ENCODE measurements at regions not wholly inside any gene's neighbourhood (a gene's known extent, or its start where the extent isn't known, plus 50 kb on each side); places are given as distances from the start of the nearest gene placed in this dataset.

DNA sequence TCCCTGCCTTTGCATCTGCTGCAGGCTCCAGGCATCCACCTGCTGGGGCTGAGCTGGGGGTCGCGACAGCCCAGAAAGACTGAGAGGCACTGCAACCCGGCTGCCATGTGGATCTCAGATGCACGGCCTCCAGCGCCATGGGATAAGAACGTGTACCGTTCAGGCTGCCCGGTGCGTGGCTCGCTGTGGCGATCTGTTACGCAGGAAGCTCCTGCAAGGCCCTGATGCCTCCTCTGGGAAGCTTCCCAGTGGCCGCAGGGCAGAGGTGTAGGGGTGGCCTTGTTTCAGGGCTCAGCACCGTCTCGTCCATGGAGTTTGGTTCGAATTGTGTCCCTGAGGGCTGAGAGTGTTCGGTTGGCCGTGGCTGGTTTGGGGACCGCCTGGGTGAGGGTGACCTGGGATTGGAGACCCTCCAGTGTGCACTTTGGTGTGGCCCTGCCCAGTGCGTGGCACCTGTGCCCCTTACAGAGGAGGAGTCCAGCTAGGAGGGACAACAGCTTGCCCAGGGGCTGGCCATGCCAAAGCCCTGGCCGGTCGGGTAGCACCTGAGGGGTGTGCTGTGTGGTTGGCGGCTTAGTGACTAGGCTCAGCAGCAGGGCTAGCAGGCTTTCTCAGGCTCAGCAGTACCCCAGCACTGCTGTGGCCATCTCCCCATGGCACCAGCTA lies 1184.5 kb downstream of the BRD1 start:
- Mint-ChIP-seq H3K27me3 (no peaks in the 10 kb centered on the region), H3K4me3 (no peak overlapping the region), H3K4me1 (no peaks in the 10 kb centered on the region), H3K27ac (no peak overlapping the region), H3K9me3 (no peaks in the 10 kb centered on the region), H3K36me3 (ENCODE audit: low read depth) (no peaks in the 10 kb centered on the region)
- no peak for DNase-seq
- CTCF ChIA-PET = no interaction called here
- POLR2A ChIA-PET = no interaction called here

DNA sequence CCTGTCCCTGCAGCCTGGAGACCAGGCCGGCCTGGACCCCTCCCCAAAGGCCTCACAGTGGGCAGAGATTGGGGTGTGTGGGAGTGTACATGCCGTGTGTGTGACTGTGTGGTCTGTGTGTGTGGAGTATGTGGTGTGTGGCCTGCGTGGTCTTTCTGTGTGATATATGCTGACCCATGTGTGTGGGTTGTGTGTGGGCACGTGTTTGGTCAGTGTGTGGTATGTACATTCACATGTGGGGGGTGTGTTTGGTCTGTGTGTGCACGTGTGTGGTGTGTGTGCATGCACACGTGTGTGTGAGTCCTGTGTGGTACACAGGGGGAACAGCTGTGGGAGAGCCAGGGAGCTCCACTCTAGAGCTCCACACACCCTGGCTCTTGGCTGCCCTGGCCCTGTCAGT lies 1185.1 kb downstream of the BRD1 start:
- Mint-ChIP-seq H3K27ac (no peak overlapping the region), H3K4me1 (no peaks in the 10 kb centered on the region), H3K4me3 (no peak overlapping the region), H3K9me3 (no peaks in the 10 kb centered on the region), H3K36me3 (ENCODE audit: low read depth) (no peaks in the 10 kb centered on the region), H3K27me3 (no peaks in the 10 kb centered on the region)
- DNase-seq = no peak
- ChIA-PET CTCF (no interaction called here), POLR2A (no interaction called here)

DNA sequence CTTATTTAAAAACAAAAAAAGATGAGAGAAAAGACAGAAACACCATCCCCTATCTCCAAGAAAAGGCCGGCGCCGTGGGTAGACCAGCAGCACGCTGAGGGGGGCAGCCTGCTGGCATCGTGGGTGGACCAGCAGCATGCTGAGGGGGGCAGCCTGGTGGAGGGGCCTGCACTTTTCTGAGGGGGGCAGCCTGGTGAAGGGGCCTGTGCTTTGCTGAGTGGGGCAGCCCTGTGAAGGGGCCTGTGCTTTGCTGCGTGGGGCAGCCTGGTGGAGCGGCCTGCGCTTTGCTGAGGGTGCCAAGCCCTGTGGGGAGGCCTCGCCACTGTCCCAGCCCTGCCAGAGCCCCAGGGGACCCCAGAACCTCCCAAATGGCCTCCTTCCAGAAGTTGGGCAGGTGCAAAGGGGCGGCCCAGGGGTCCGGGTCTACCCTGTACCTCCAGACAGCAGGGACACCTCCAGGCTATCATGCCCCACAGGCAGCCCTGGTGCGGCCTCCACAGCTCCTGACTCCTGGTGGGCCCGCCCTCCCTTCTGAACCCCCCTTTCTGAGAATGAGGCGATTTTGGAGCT lies 1185.7 kb downstream of the BRD1 start:
- Mint-ChIP-seq H3K4me3 (no peak overlapping the region), H3K27ac (no peak overlapping the region), H3K27me3 (no peaks in the 10 kb centered on the region), H3K9me3 (no peaks in the 10 kb centered on the region), H3K4me1 (no peaks in the 10 kb centered on the region), H3K36me3 (ENCODE audit: low read depth) (no peaks in the 10 kb centered on the region)
- DNase-seq = no peak
- POLR2A ChIA-PET = no interaction called here
- CTCF ChIA-PET = no interaction called here

DNA sequence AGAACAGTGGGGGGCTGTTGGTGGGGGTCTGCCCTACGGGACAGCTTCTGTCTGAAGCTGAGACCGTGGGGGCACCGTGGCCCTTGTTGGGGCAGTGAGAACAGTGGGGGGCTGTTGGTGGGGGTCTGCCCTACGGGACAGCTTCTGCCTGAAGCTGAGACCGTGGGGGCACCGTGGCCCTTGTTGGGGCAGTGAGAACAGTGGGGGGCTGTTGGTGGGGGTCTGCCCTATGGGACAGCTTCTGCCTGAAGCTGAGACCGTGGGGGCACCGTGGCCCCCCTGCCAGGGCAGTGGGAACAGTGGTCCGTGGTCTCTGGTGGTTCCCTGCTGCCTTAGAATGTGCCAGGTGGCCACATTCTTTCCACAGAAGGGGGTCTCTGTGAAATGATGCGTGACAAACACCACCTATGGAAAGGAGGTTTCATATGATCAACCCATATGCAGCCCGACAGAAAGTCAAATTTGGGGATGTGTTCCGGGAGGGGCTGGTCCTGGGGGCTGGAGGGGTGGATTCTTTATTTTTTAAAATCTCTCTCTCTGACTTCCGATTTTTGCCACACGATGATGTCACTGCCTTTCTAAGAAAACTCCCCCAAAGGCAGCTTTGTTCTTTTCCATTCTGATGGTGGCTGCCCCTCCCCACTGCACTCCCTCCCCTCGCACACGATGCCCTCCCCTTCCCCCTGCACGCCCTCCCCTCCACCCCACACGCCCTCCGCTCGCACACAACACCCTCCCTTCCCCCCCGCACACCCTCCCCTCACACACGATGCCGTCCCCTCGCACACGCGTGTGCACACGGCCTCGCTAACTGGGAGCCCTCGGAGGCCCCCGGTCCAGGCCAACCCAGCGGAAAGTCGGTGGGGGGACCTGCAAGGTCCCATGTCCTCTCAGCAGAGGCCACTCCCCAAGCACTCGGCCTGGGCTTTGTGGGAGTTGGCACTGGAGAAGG lies 1186.5 kb downstream of the BRD1 start:
- Mint-ChIP-seq H3K36me3 (ENCODE audit: low read depth) (no peaks in the 10 kb centered on the region), H3K4me1 (no peaks in the 10 kb centered on the region), H3K9me3 (no peaks in the 10 kb centered on the region), H3K27me3 (no peaks in the 10 kb centered on the region), H3K27ac (no peak overlapping the region), H3K4me3 (no peak overlapping the region)
- DNase-seq = no peak
- ChIA-PET POLR2A (no interaction called here), CTCF (no interaction called here)

DNA sequence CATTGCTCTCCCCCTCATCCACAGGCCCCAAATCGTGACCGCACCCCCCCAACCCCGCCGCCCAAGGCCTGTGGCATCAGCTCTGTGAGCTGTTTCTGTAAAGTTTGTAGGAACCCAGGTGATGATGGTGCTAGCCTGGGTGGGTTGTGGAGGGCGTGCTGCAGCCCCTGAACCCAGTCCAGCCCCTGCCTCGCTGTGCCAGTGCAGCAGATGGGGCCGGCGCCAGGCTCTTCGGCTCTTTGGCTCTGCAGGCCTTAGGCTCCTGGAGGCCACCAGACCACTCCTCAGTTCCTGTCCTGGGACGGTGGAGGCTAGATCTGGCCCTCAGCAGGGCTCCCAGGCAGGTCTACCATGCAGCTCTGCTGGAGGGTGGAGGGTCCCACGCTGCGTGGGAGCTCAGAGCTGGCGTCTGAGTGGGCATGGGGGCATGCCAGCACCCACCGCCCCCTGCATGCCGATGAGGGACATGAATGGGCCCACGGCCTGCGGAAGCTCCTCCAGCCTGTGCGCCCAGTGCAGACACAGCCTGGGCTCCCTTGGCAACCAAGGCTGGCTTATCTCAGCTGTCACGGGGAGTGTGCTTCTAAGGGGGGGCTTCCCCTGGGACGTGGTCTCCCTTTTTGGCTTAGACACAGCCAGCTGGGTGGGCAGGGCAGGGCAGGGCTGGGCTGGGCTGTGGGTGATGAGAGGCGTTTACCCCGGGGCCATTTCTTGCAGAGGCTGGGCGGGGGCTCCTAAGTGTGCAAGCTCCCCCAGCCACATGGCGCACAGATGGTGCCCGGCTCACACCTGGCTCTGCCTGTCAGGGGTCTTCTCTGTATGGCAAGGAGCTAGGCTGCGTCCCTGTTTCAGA lies 1187.6 kb downstream of the BRD1 start:
- ChIA-PET CTCF (no interaction called here), POLR2A (no interaction called here)
- DNase-seq = no peak
- Mint-ChIP-seq H3K36me3 (ENCODE audit: low read depth) (no peaks in the 10 kb centered on the region), H3K27me3 (no peaks in the 10 kb centered on the region), H3K4me1 (peaks cover 2% of the 10 kb centered on the region), H3K4me3 (no peak overlapping the region), H3K27ac (no peak overlapping the region), H3K9me3 (no peaks in the 10 kb centered on the region)

DNA sequence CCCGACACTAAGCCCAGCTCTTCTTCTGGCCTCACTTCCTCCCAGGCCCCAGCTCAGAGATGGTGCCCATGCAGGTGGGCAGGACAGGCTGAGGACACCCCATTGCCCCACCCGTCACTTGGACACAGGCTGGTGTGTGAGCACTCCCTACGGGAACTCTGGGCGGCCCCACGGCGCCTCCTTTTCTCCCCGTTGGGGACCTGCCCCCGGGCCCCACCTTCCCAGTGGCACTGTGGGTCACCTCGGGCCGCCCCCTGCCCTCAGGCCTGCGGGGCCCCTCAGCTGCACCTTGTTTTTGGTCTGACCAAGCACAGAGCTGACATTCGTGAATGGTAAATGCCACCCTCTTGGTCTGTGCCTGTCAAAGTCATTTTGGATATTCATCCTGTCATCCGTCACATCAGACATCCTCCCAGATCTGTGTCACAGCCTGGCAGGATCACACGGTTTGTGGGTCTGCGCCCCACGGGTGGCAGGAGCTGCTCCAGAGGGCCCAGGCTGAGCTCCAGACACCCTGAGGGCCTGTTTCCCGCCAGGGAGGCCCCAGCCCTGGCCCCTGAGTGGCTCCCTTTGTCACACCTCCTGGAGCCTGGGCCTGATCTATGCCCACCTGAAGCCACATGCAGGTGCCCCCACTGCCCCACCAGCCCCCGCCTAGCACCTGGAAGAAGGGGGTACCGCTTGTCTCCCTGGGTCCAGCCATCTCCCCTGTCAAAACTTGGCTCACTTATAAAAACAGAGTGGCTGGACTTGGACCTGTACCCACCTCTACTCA lies 1188.5 kb downstream of the BRD1 start:
- no peak for DNase-seq
- Mint-ChIP-seq H3K4me1 (peaks cover 2% of the 10 kb centered on the region), H3K36me3 (ENCODE audit: low read depth) (no peaks in the 10 kb centered on the region), H3K27me3 (no peaks in the 10 kb centered on the region), H3K27ac (no peak overlapping the region), H3K4me3 (no peak overlapping the region), H3K9me3 (no peaks in the 10 kb centered on the region)
- ChIA-PET POLR2A (no interaction called here), CTCF (no interaction called here)

DNA sequence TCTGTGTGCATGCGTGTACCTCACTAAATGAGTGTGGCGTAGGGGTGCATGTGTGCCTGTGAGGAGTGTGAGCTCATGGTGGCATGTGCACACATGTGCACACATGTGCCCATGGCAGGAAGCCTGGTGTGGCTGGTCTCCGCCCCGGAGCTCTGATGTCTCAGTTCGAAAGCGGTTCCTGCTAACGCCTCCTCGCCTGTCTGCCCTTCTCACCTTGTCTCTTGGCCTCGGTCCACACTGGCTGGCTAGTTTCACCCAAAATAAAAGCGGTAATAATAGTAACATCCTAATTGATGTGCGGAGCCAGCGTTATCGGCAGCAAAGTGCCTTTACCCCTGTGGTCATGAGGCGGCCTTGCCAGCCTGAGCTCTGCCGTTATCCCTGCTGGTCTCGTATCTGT lies 1190.4 kb downstream of the BRD1 start:
- CTCF ChIA-PET = no interaction called here

DNA sequence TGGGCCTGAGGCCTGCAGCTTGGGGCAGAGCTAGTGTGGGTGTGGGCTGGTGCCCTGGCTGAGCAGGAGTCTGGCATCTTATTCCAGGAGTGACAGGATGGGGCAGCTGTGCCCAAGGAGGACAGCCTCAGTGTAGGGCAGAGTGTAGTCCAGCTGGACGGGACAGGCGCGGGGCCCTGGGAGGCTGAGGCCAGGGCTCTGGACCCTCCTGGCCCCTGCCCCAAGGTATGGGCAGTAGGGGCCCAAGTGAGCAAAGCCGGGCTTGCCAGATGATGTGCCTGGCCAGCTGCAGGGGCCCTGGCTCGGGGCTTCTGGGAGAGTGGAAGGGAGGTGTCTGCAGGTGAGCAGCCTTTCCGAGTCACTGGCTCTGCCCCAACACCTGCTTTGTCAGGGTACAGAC lies 1190.9 kb downstream of the BRD1 start:
- Mint-ChIP-seq H3K4me3 (no peak overlapping the region), H3K4me1 (peaks cover 2% of the 10 kb centered on the region), H3K36me3 (ENCODE audit: low read depth) (no peaks in the 10 kb centered on the region), H3K27ac (no peak overlapping the region), H3K27me3 (no peaks in the 10 kb centered on the region), H3K9me3 (no peaks in the 10 kb centered on the region)
- CTCF ChIA-PET = no interaction called here
- DNase-seq = no peak
- POLR2A ChIA-PET = no interaction called here

More for the DNA sequence above, 1190.4 kb downstream of the BRD1 start:
- no peak for DNase-seq
- Mint-ChIP-seq H3K4me3 (no peak overlapping the region), H3K36me3 (ENCODE audit: low read depth) (no peaks in the 10 kb centered on the region), H3K4me1 (peaks cover 2% of the 10 kb centered on the region), H3K27me3 (no peaks in the 10 kb centered on the region), H3K27ac (no peak overlapping the region), H3K9me3 (no peaks in the 10 kb centered on the region)
- POLR2A ChIA-PET = no interaction called here

DNA sequence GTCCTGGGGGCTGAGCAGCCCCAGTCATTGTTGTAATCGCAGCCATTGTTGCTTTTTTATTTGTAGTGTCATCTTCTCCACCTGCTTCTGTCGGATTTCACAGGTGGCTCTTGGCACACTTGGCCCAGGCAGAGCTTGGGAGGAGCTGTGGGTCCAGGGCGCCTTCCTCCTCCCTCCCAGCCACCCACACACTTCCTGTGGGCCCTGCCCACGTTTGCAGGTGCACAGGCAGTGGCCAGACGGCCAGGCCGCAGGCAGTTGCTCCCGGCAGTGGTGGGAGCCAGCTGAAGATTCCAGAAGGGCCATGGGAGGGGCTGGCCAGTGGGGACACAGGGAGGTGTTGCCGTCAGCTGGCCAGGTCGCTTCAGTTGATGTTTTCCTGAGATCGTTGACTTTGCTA lies 1191.9 kb downstream of the BRD1 start:
- ChIA-PET CTCF (no interaction called here), POLR2A (no interaction called here)
- H3K4me1 Mint-ChIP-seq = peaks cover 2% of the 10 kb centered on the region
- DNase-seq = no peak
- no peaks in the 10 kb centered on the region for H3K36me3 Mint-ChIP-seq (ENCODE audit: low read depth)
- no peaks in the 10 kb centered on the region for H3K9me3 Mint-ChIP-seq
- H3K4me3 Mint-ChIP-seq = no peak overlapping the region
- no peaks in the 10 kb centered on the region for H3K27me3 Mint-ChIP-seq
- no peak overlapping the region for H3K27ac Mint-ChIP-seq

DNA sequence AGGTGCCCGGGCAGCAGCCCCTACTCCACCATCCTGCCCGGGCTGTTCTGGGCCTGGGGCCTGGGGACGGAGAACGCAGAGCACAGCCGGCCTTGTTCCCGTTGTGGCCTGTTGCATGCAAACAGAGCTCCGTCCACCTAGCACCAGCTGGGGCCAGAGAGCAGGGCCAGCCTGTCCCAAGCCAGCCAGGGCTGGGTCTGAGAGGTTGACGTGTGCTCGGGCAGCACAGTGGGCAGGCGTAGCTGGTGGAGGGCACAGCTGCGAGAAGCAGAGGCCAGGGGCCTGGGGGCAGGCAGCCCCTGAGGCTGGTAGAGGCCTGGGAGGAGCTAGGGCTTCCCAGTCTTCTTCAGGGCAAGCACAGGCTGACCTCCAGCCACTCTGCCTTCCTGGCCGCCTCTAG lies 1192.6 kb downstream of the BRD1 start:
- Mint-ChIP-seq H3K27me3 (no peaks in the 10 kb centered on the region), H3K9me3 (no peaks in the 10 kb centered on the region), H3K27ac (no peak overlapping the region), H3K36me3 (ENCODE audit: low read depth) (no peaks in the 10 kb centered on the region), H3K4me3 (no peak overlapping the region), H3K4me1 (peaks cover 2% of the 10 kb centered on the region)
- ChIA-PET CTCF (no interaction called here), POLR2A (no interaction called here)
- no peak for DNase-seq

DNA sequence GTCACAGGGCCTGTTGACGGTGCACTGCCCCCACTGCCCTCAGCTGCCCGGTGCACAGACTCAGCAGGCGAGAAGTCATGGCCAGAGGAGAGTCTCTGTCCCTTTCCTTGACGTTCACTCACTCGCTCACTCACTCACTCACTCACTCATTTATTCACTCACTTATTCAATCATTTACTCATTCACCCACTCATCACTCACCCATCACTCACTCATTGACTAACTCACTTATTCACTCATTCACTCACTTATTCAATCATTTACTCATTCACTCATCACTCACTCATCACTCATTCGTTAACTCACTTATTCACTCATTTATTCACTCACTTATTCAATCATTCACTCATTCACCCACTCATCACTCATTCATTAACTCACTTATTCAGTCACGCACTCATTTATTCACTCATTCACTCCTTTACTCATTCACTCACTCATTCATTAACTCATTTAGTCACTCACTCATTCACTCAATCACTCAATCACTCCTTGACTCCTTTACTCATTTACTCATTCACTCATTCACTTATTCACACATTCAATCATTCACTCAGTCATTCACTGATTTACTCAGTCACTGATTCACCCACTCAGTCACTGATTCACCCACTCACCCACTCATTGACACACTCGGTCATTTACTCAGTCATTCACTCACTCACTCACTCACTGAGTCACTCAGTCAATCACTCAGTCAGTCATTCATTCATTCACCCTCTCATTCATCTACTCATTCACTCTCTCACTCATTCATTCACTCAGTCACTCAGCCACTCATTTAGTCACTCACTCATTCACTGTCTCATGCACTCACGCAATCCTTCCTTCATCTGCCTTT lies 1193.5 kb downstream of the BRD1 start:
- no peak for DNase-seq
- peaks cover 2% of the 10 kb centered on the region for H3K4me1 Mint-ChIP-seq
- ChIA-PET POLR2A (no interaction called here), CTCF (interaction anchor here (0.6 kb wide), 1 partner anchor 101 kb away, joined by 3 read pairs; no protein-coding TSS in a partner anchor)
- no peaks in the 10 kb centered on the region for H3K36me3 Mint-ChIP-seq (ENCODE audit: low read depth)
- no peaks in the 10 kb centered on the region for H3K9me3 Mint-ChIP-seq
- no peak overlapping the region for H3K4me3 Mint-ChIP-seq
- H3K27ac Mint-ChIP-seq = no peak overlapping the region
- no peaks in the 10 kb centered on the region for H3K27me3 Mint-ChIP-seq

Measured in activated CD4-positive, alpha-beta T cell treated with anti-CD3 and anti-CD28 coated beads, Interleukin-2, amount 10 ng/mL, durations not matched to agents 7 days and 5 days (primary cell).